Gastrocnemius medialis (tissue), 4 donors: ENCODE measurements at regions not wholly inside any gene's neighbourhood (a gene's known extent, or its start where the extent isn't known, plus 50 kb on each side); places are given as distances from the start of the nearest gene placed in this dataset.
"Not testable (repeated sequence)": the region's sequence is repeated elsewhere in the genome, so short reads cannot be mapped to it uniquely, and the experiment has no call there.

Experiments used
- ATAC-seq, 2 donors: fragments of 150-250 bp; one replicate each; pipeline ENCODE4 v1.9.1; 2016
- DNase-seq, 2 donors: peaks; one replicate each; pipeline ENCODE4 v3.0.0-alpha.2; 2019
- H3K27ac ChIP-seq, 4 donors: fragments of 200-600 bp; sonication (generic); 1 replicate in 1 of 4; 2 replicates in 3 of 4; pipeline ENCODE4 v1.5.1; 2016 to 2018; ENCODE audit warnings: mild to moderate bottlenecking in 2 of 4, moderate library complexity in 1 of 4
- H3K27me3 ChIP-seq, 3 donors: fragments of 200-600 bp; sonication (generic) in 2 of 3; 1 replicate in 1 of 3; 2 replicates in 2 of 3; pipeline versions ENCODE4 v1.5.1 to v1.6.0; 2016 to 2019; ENCODE audit warnings: mild to moderate bottlenecking in 1 of 3, moderate library complexity in 1 of 3
- H3K36me3 ChIP-seq, 2 donors: fragments of 200-600 bp; sonication (generic) in 1 of 2; one replicate each; pipeline ENCODE4 v1.5.1; 2017 to 2018
- H3K4me1 ChIP-seq, 2 donors: fragments of 200-600 bp; sonication (generic) in 1 of 2; one replicate each; pipeline ENCODE4 v1.5.1; 2016 to 2017; ENCODE audit warnings: mild to moderate bottlenecking in 2 of 2
- H3K4me3 ChIP-seq, 4 donors: fragments of 200-600 bp; sonication (generic) in 3 of 4; 1 replicate in 1 of 4; 2 replicates in 3 of 4; pipeline ENCODE4 v1.5.1; 2016 to 2019; ENCODE audit warnings: mild to moderate bottlenecking in 2 of 4
- H3K9me3 ChIP-seq, 3 donors: fragments of 200-600 bp; sonication (generic) in 2 of 3; 1 replicate in 1 of 3; 2 replicates in 2 of 3; pipeline ENCODE4 v1.5.1; 2016 to 2019
- CTCF ChIP-seq, 5 experiments: fragments of 450-650 bp in 3 of 5; fragments of 200-600 bp in 2 of 5; sonication (generic) in 2 of 5; IDR thresholded peaks in 4 of 5; conservative IDR thresholded peaks in 1 of 5; 1 replicate in 4 of 5; 2 replicates in 1 of 5; pipeline ENCODE4 v1.5.1; 2016 to 2019; ENCODE audit warnings: antibody characterized with exemption in 5 of 5, mild to moderate bottlenecking in 3 of 5, moderate library complexity in 3 of 5
- POLR2A ChIP-seq, 2 donors: fragments of 450-650 bp; IDR thresholded peaks; one replicate each; pipeline ENCODE4 v1.6.1; 2017; ENCODE audit warnings: antibody characterized with exemption in 2 of 2, mild to moderate bottlenecking in 2 of 2, moderate library complexity in 2 of 2
- in situ Hi-C, 4 donors: fragments of 200-750 bp; cut with MboI; loops; one replicate each; pipeline versions ENCODE4 v1.15.0 to v1.8.0; 2017; ENCODE audit warnings: low sequenced_read_pairs in 4 of 4
- intact Hi-C: fragments of 100-400 bp; cut with DNase I; formaldehyde crosslinking; loops from one replicate; pipeline ENCODE4 v1.15.1; 2023; ENCODE audit warnings: low total_unique reads

- TF ChIP-seq CTCF (IDR thresholded peaks at IDR 0.05 in 4 of 5, conservative IDR thresholded peaks at IDR 0.05 in 1 of 5) (no peak), POLR2A (IDR thresholded peaks at IDR 0.05) (no peak)
- intact Hi-C loops, result no loop called here
- no peaks in the 10 kb centered on the region for H3K9me3 ChIP-seq
- no peak overlapping the region for H3K27ac ChIP-seq
- no peaks in the 10 kb centered on the region for H3K27me3 ChIP-seq
- no peaks in the 10 kb centered on the region for H3K4me1 ChIP-seq
- DNase-seq, result no peak
- H3K4me3 ChIP-seq, result no peak overlapping the region
- no peak for ATAC-seq
- in situ Hi-C loops, result no loop called here
- no peaks in the 10 kb centered on the region for H3K36me3 ChIP-seq
These were observed 123.8 kb upstream of the DOK5 start for GRCh38 chr20:54351371-54352136.

GRCh38 chr20:54352541-54352940 lies 122.9 kb upstream of the DOK5 start:
- intact Hi-C loops, ATAC-seq, H3K27me3 ChIP-seq, H3K9me3 ChIP-seq, H3K4me3 ChIP-seq, H3K4me1 ChIP-seq, H3K27ac ChIP-seq, DNase-seq, H3K36me3 ChIP-seq, in situ Hi-C loops: not testable (repeated sequence)

GRCh38 chr20:54353292-54353691 lies 122.1 kb upstream of the DOK5 start:
- H3K27ac ChIP-seq, result no peak overlapping the region
- no peak overlapping the region for H3K4me3 ChIP-seq
- H3K36me3 ChIP-seq, result no peaks in the 10 kb centered on the region
- ATAC-seq (no peak), DNase-seq (no peak)
- in situ Hi-C loops (no loop called here), intact Hi-C loops (no loop called here)
- no peaks in the 10 kb centered on the region for H3K27me3 ChIP-seq
- TF ChIP-seq CTCF (IDR thresholded peaks at IDR 0.05 in 4 of 5, conservative IDR thresholded peaks at IDR 0.05 in 1 of 5) (no peak), POLR2A (IDR thresholded peaks at IDR 0.05) (no peak)
- no peaks in the 10 kb centered on the region for H3K9me3 ChIP-seq
- no peaks in the 10 kb centered on the region for H3K4me1 ChIP-seq

GRCh38 chr20:54355631-54356280 lies 119.6 kb upstream of the DOK5 start:
- no peak for TF ChIP-seq POLR2A (IDR thresholded peaks at IDR 0.05)
- no peak overlapping the region for H3K4me3 ChIP-seq
- no peaks in the 10 kb centered on the region for H3K4me1 ChIP-seq
- no peaks in the 10 kb centered on the region for H3K36me3 ChIP-seq
- in situ Hi-C loops (no loop called here), intact Hi-C loops (no loop called here)
- no peaks in the 10 kb centered on the region for H3K9me3 ChIP-seq
- DNase-seq, result no peak
- H3K27ac ChIP-seq, result no peak overlapping the region
- H3K27me3 ChIP-seq, result no peaks in the 10 kb centered on the region
- no peak for ATAC-seq

GRCh38 chr20:54356801-54357200 lies 118.6 kb upstream of the DOK5 start:
- no peak overlapping the region for H3K27ac ChIP-seq
- H3K27me3 ChIP-seq, result no peaks in the 10 kb centered on the region
- ATAC-seq (no peak), DNase-seq (no peak)
- H3K4me1 ChIP-seq, result no peaks in the 10 kb centered on the region
- intact Hi-C loops (no loop called here), in situ Hi-C loops (no loop called here)
- no peaks in the 10 kb centered on the region for H3K9me3 ChIP-seq
- H3K36me3 ChIP-seq, result no peaks in the 10 kb centered on the region
- TF ChIP-seq CTCF (IDR thresholded peaks at IDR 0.05 in 4 of 5, conservative IDR thresholded peaks at IDR 0.05 in 1 of 5) (no peak), POLR2A (IDR thresholded peaks at IDR 0.05) (no peak)
- no peak overlapping the region for H3K4me3 ChIP-seq
